ENCODE measurements at regions not wholly inside any gene's neighbourhood (a gene's known extent, or its start where the extent isn't known, plus 50 kb on each side); places are given as distances from the start of the nearest gene placed in this dataset.

- H3K36me3 ChIP-seq (ENCODE audit: control insufficient read depth, low read depth, low read length): no peaks in the 10 kb centered on the region
- H3K4me1 ChIP-seq (ENCODE audit: control insufficient read depth, low read depth, low read length): no peaks in the 10 kb centered on the region
- no peak overlapping the region for H3K9ac ChIP-seq (ENCODE audit: low read length)
- no peaks in the 10 kb centered on the region for H3K27me3 ChIP-seq (ENCODE audit: control insufficient read depth, insufficient read depth, low read length)
- no peak overlapping the region for H3K4me3 ChIP-seq (ENCODE audit: low read length)
- H3K27ac ChIP-seq (ENCODE audit: low read length): no peak overlapping the region
- H3K9me3 ChIP-seq (ENCODE audit: control insufficient read depth, low read depth, low read length): no peaks in the 10 kb centered on the region
Observed at GRCh38 chr13:109840201-109840892, 54.0 kb upstream of the IRS2 start.

GRCh38 chr13:109836629-109837607, 50.5 kb upstream of the IRS2 start:
- H3K27me3 ChIP-seq (ENCODE audit: control insufficient read depth, insufficient read depth, low read length): no peaks in the 10 kb centered on the region
- no peak overlapping the region for H3K9ac ChIP-seq (ENCODE audit: low read length)
- no peak overlapping the region for H3K27ac ChIP-seq (ENCODE audit: low read length)
- H3K9me3 ChIP-seq (ENCODE audit: control insufficient read depth, low read depth, low read length): no peaks in the 10 kb centered on the region
- H3K4me3 ChIP-seq (ENCODE audit: low read length): no peak overlapping the region
- H3K36me3 ChIP-seq (ENCODE audit: control insufficient read depth, low read depth, low read length): no peaks in the 10 kb centered on the region
- H3K4me1 ChIP-seq (ENCODE audit: control insufficient read depth, low read depth, low read length): no peaks in the 10 kb centered on the region
